CD14-positive monocyte (primary cell): ENCODE measurements at regions not wholly inside any gene's neighbourhood (a gene's known extent, or its start where the extent isn't known, plus 50 kb on each side); places are given as distances from the start of the nearest gene placed in this dataset.

Source experiments
- DNase-seq, 3 donors: peaks; one replicate each; pipeline ENCODE4 v3.0.0-alpha.2; 2011 to 2022
- H2AFZ ChIP-seq: 2 replicates; pipeline ENCODE4 v1.6.0; 2012; ENCODE audit warnings: mild to moderate bottlenecking, low read depth, low read length, inconsistent platforms; ENCODE audit not compliant: insufficient read depth, poor library complexity, severe bottlenecking
- H3K27ac ChIP-seq, 2 donors: 1 replicate in 1 of 2; 2 replicates in 1 of 2; pipeline ENCODE4 v1.5.1; 2012 to 2013; ENCODE audit warnings: low read length in 2 of 2, control low read depth in 1 of 2, inconsistent platforms in 1 of 2, low read depth in 1 of 2, mild to moderate bottlenecking in 1 of 2
- H3K27me3 ChIP-seq, 2 donors: one replicate each; pipeline versions ENCODE4 v1.6.0 to v1.6.1; 2011 to 2013; ENCODE audit warnings: low read length in 2 of 2; ENCODE audit not compliant: control insufficient read depth in 2 of 2, insufficient read depth in 2 of 2
- H3K36me3 ChIP-seq, 2 donors: replicated peaks in 1 of 2; 1 replicate in 1 of 2; 2 replicates in 1 of 2; pipeline versions ENCODE4 v1.5.1 to v1.6.1; 2012 to 2013; ENCODE audit warnings: low read length in 2 of 2, control low read depth in 1 of 2, inconsistent platforms in 1 of 2, mild to moderate bottlenecking in 1 of 2; ENCODE audit not compliant: insufficient read depth in 2 of 2, control insufficient read depth in 1 of 2
- H3K4me1 ChIP-seq, 2 donors: 1 replicate in 1 of 2; 2 replicates in 1 of 2; pipeline versions ENCODE4 v1.5.1 to v1.6.1; 2012 to 2013; ENCODE audit warnings: low read length in 2 of 2, control low read depth in 1 of 2, inconsistent platforms in 1 of 2, mild to moderate bottlenecking in 1 of 2, moderate library complexity in 1 of 2; ENCODE audit not compliant: insufficient read depth in 2 of 2, control insufficient read depth in 1 of 2
- H3K4me2 ChIP-seq: replicated peaks from 2 replicates; pipeline ENCODE3; 2012; ENCODE audit warnings: low read length, moderate library complexity, mild to moderate bottlenecking; ENCODE audit not compliant: poor library complexity, severe bottlenecking; ENCODE audit errors: extremely low read depth
- H3K4me3 ChIP-seq, 3 experiments: fragments of 200-600 bp in 1 of 3; sonication (generic) in 1 of 3; replicated peaks in 1 of 3; 1 replicate in 2 of 3; 2 replicates in 1 of 3; pipeline ENCODE4 v1.5.1; 2011 to 2013; ENCODE audit warnings: low read length in 3 of 3, mild to moderate bottlenecking in 3 of 3, control low read depth in 2 of 3, low read depth in 2 of 3, inconsistent platforms in 1 of 3, moderate library complexity in 1 of 3
- H3K79me2 ChIP-seq: 2 replicates; pipeline ENCODE4 v1.6.0; 2012; ENCODE audit warnings: mild to moderate bottlenecking, control low read depth, inconsistent platforms, low read length, moderate library complexity; ENCODE audit not compliant: insufficient read depth
- H3K9ac ChIP-seq: 2 replicates; pipeline ENCODE4 v1.6.0; 2017; ENCODE audit warnings: low read length, mild to moderate bottlenecking; ENCODE audit not compliant: insufficient read depth, poor library complexity, severe bottlenecking
- H3K9me3 ChIP-seq, 2 donors: replicated peaks in 1 of 2; 1 replicate in 1 of 2; 2 replicates in 1 of 2; pipeline versions ENCODE4 v1.5.1 to v1.6.1; 2012 to 2013; ENCODE audit warnings: low read length in 2 of 2, control low read depth in 1 of 2; ENCODE audit not compliant: control insufficient read depth in 1 of 2, insufficient read depth in 1 of 2
- H4K20me1 ChIP-seq: 2 replicates; pipeline ENCODE4 v1.6.0; 2012; ENCODE audit warnings: mild to moderate bottlenecking, low read length, control low read depth, moderate library complexity; ENCODE audit not compliant: insufficient read depth
- H3K27ac Mint-ChIP-seq, 7 donors: one replicate each; pipeline ENCODE4 v1.8.0; 2020; ENCODE audit warnings: mild to moderate bottlenecking in 7 of 7, mixed read lengths in 7 of 7, moderate library complexity in 6 of 7, inconsistent platforms in 2 of 7
- H3K27me3 Mint-ChIP-seq, 3 donors: one replicate each; pipeline ENCODE4 v1.8.0; 2021 to 2022; ENCODE audit warnings: low read depth in 3 of 3, mild to moderate bottlenecking in 3 of 3, mixed read lengths in 3 of 3, moderate library complexity in 3 of 3, inconsistent platforms in 1 of 3
- H3K36me3 Mint-ChIP-seq, 2 donors: one replicate each; pipeline ENCODE4 v1.8.0; 2020; ENCODE audit warnings: mixed read lengths in 2 of 2, inconsistent platforms in 1 of 2, mild to moderate bottlenecking in 1 of 2
- H3K4me1 Mint-ChIP-seq: one replicate; pipeline ENCODE4 v1.8.0; 2020; ENCODE audit warnings: mild to moderate bottlenecking, mixed read lengths
- H3K4me3 Mint-ChIP-seq, 2 donors: one replicate each; pipeline ENCODE4 v1.8.0; 2020; ENCODE audit warnings: mild to moderate bottlenecking in 2 of 2, mixed read lengths in 2 of 2, moderate library complexity in 1 of 2
- H3K9me3 Mint-ChIP-seq, 7 donors: one replicate each; pipeline ENCODE4 v1.8.0; 2020 to 2022; ENCODE audit warnings: mixed read lengths in 7 of 7, mild to moderate bottlenecking in 6 of 7, moderate library complexity in 6 of 7, inconsistent platforms in 2 of 7
- WGBS: methylation state at CpG from one replicate; pipeline ENCODE4 v1.1.5; 2013; ENCODE audit warnings: missing lambda C conversion rate; ENCODE audit not compliant: insufficient coverage; 5-methylcytosine and 5-hydroxymethylcytosine counted together
- intact Hi-C, 2 donors: fragments of 100-400 bp; cut with micrococcal nuclease; formaldehyde crosslinking; loops; one replicate each; pipeline versions ENCODE4 v1.15.0 to v1.15.1; 2023
- TF ChIP-seq, protein P1 (sequence below): fragments of 200-600 bp; IDR thresholded peaks from one replicate; pipeline ENCODE4 v1.8.0; 2022; ENCODE audit warnings: antibody characterized with exemption, mild to moderate bottlenecking

GRCh38 chr1:192059407-192059806, 98.9 kb upstream of the RGS18 start:
- Histone ChIP-seq H4K20me1 (no peaks in the 10 kb centered on the region), H2AFZ (peak overlapping the region; percentile 36), H3K9me3 (no peaks in the 10 kb centered on the region), H3K4me1 (no peaks in the 10 kb centered on the region), H3K27me3 (no peaks in the 10 kb centered on the region), H3K4me3 (no peak overlapping the region), H3K79me2 (no peaks in the 10 kb centered on the region), H3K9ac (no peak overlapping the region), H3K4me2 (no peak overlapping the region), H3K36me3 (no peaks in the 10 kb centered on the region), H3K27ac (no peak overlapping the region)
- WGBS, result no CpG with 5 or more reads among the region's 1 CpG
- TF ChIP-seq, protein P1, sequence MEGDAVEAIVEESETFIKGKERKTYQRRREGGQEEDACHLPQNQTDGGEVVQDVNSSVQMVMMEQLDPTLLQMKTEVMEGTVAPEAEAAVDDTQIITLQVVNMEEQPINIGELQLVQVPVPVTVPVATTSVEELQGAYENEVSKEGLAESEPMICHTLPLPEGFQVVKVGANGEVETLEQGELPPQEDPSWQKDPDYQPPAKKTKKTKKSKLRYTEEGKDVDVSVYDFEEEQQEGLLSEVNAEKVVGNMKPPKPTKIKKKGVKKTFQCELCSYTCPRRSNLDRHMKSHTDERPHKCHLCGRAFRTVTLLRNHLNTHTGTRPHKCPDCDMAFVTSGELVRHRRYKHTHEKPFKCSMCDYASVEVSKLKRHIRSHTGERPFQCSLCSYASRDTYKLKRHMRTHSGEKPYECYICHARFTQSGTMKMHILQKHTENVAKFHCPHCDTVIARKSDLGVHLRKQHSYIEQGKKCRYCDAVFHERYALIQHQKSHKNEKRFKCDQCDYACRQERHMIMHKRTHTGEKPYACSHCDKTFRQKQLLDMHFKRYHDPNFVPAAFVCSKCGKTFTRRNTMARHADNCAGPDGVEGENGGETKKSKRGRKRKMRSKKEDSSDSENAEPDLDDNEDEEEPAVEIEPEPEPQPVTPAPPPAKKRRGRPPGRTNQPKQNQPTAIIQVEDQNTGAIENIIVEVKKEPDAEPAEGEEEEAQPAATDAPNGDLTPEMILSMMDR, result no peak
- no peaks in the 10 kb centered on the region for H3K4me1 Mint-ChIP-seq
- intact Hi-C loops, result no loop called here
- H3K36me3 Mint-ChIP-seq, result no peaks in the 10 kb centered on the region
- H3K27me3 Mint-ChIP-seq, result no peaks in the 10 kb centered on the region
- H3K4me3 Mint-ChIP-seq, result no peak overlapping the region
- H3K27ac Mint-ChIP-seq, result no peak overlapping the region
- no peak for DNase-seq
- peaks cover 0 to 5% (median 0%) of the 10 kb centered on the region in 7 donors for H3K9me3 Mint-ChIP-seq

GRCh38 chr1:192061556-192061955, 96.7 kb upstream of the RGS18 start:
- no peaks in the 10 kb centered on the region for H3K27me3 Mint-ChIP-seq
- intact Hi-C loops, result no loop called here

More at GRCh38 chr1:192061556-192061955, 96.7 kb upstream of the RGS18 start:
- no peak for DNase-seq
- H4K20me1 ChIP-seq, result no peaks in the 10 kb centered on the region
- H3K36me3 Mint-ChIP-seq, result no peaks in the 10 kb centered on the region
- no peaks in the 10 kb centered on the region for H3K27me3 ChIP-seq
- H3K4me3 ChIP-seq, result no peak overlapping the region
- H3K27ac ChIP-seq, result no peak overlapping the region
- no peaks in the 10 kb centered on the region for H3K9me3 ChIP-seq
- no peak overlapping the region for H3K9ac ChIP-seq
- H3K9me3 Mint-ChIP-seq, result peaks cover 0 to 2% (median 0%) of the 10 kb centered on the region in 7 donors
- WGBS, result no CpG with 5 or more reads among the region's 2 CpGs
- TF ChIP-seq, protein P1, result no peak
- H3K27ac Mint-ChIP-seq, result no peak overlapping the region
- no peak overlapping the region for H3K4me2 ChIP-seq
- H3K36me3 ChIP-seq, result no peaks in the 10 kb centered on the region
- no peaks in the 10 kb centered on the region for H3K79me2 ChIP-seq
- no peak overlapping the region for H3K4me3 Mint-ChIP-seq
- H2AFZ ChIP-seq, result no peak overlapping the region
- H3K4me1 ChIP-seq, result no peaks in the 10 kb centered on the region
- H3K4me1 Mint-ChIP-seq, result peaks cover 2% of the 10 kb centered on the region
